ENCODE measurements at regions not wholly inside any gene's neighbourhood (a gene's known extent, or its start where the extent isn't known, plus 50 kb on each side); places are given as distances from the start of the nearest gene placed in this dataset.

DNA sequence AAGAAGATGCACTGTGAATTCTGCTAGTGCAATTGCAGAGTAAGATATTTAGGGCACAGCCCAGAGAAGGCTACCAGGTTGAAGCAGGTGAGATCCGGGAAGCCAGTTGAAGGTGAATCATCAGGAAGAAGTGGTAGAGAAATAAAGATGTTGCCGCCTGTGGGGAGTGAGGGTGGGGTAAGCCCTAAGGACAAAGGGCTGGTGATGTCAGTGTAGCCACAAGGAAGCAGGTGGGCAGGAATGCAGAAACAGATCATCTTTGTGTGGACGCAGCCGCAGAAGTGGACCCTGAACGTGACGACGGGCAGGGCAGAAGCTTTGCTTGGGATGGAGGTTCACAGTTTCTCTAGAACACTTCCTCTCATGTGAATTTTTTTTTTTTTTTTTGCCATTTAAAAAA, 164.2 kb downstream of the ACTL7B start:
- H3K4me1 Mint-ChIP-seq: no peaks in the 10 kb centered on the region
- no peak for DNase-seq
- no peak overlapping the region for H3K27ac Mint-ChIP-seq

DNA sequence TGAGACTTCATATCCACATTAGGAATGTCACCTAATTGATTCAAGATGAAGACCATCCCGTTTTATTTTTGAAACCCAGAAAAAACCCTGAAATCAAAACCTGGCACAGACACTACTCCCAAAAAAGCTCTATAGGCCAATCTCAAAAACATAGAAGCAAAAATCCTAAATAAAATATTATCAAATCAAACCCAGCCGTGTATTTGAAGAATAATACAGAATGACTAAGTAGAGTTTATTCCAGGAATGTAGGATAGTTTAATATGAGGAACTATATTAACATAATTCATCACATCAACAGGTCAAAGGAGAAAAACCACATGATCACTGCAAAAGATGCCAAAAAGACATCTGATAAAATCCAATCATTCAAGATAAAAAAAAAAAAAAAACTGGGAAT, 167.1 kb downstream of the ACTL7B start:
- Mint-ChIP-seq H3K27ac (no peak overlapping the region), H3K4me3 (no peak overlapping the region), H3K27me3 (peaks cover 5% of the 10 kb centered on the region), H3K9me3 (peaks cover 5% of the 10 kb centered on the region), H3K36me3 (ENCODE audit: low read depth) (no peaks in the 10 kb centered on the region), H3K4me1 (no peaks in the 10 kb centered on the region)
- TF ChIP-seq, protein P1, sequence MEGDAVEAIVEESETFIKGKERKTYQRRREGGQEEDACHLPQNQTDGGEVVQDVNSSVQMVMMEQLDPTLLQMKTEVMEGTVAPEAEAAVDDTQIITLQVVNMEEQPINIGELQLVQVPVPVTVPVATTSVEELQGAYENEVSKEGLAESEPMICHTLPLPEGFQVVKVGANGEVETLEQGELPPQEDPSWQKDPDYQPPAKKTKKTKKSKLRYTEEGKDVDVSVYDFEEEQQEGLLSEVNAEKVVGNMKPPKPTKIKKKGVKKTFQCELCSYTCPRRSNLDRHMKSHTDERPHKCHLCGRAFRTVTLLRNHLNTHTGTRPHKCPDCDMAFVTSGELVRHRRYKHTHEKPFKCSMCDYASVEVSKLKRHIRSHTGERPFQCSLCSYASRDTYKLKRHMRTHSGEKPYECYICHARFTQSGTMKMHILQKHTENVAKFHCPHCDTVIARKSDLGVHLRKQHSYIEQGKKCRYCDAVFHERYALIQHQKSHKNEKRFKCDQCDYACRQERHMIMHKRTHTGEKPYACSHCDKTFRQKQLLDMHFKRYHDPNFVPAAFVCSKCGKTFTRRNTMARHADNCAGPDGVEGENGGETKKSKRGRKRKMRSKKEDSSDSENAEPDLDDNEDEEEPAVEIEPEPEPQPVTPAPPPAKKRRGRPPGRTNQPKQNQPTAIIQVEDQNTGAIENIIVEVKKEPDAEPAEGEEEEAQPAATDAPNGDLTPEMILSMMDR (IDR thresholded peaks at IDR 0.05): no peak
- POLR2A ChIA-PET: no interaction called here
- intact Hi-C loops (cut with micrococcal nuclease): no loop called here
- ATAC-seq (ENCODE audit: low read depth): no peak
- no peak for DNase-seq
- CTCF ChIA-PET: no interaction called here

More for the DNA sequence above, 164.2 kb downstream of the ACTL7B start:
- H3K4me3 Mint-ChIP-seq: no peak overlapping the region
- TF ChIP-seq, protein P1 (IDR thresholded peaks at IDR 0.05): no peak
- H3K9me3 Mint-ChIP-seq: peaks cover 8% of the 10 kb centered on the region
- no peaks in the 10 kb centered on the region for H3K36me3 Mint-ChIP-seq (ENCODE audit: low read depth)
- H3K27me3 Mint-ChIP-seq: peaks cover 5% of the 10 kb centered on the region
- POLR2A ChIA-PET: no interaction called here
- intact Hi-C loops (cut with micrococcal nuclease): no loop called here
- CTCF ChIA-PET: no interaction called here
- ATAC-seq (ENCODE audit: low read depth): no peak

DNA sequence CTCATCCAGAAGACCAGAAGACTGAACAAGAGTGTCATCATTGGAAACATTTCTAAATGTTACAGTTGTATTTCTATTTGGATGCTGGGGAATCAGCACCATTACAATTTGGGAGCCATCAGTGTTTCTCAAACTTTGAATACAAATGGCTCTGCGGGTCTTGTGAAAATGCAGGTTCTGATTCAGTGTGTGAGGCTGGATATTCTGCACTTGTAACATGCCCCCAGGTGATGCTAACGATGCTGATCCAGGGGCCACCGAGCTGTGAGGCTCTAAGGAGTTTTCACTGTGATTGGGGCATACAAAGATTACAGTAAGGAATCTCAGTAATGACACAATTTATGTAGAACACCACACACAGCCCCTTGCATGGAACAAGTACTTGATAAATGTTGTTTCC, 167.7 kb downstream of the ACTL7B start:
- Mint-ChIP-seq H3K4me3 (no peak overlapping the region), H3K27ac (no peak overlapping the region), H3K9me3 (peaks cover 5% of the 10 kb centered on the region), H3K4me1 (no peaks in the 10 kb centered on the region), H3K36me3 (ENCODE audit: low read depth) (no peaks in the 10 kb centered on the region), H3K27me3 (peaks cover 5% of the 10 kb centered on the region)
- POLR2A ChIA-PET: no interaction called here
- DNase-seq: no peak
- CTCF ChIA-PET: no interaction called here
- TF ChIP-seq, protein P1 (IDR thresholded peaks at IDR 0.05): no peak
- ATAC-seq (ENCODE audit: low read depth): no peak
- intact Hi-C loops (cut with micrococcal nuclease): no loop called here

DNA sequence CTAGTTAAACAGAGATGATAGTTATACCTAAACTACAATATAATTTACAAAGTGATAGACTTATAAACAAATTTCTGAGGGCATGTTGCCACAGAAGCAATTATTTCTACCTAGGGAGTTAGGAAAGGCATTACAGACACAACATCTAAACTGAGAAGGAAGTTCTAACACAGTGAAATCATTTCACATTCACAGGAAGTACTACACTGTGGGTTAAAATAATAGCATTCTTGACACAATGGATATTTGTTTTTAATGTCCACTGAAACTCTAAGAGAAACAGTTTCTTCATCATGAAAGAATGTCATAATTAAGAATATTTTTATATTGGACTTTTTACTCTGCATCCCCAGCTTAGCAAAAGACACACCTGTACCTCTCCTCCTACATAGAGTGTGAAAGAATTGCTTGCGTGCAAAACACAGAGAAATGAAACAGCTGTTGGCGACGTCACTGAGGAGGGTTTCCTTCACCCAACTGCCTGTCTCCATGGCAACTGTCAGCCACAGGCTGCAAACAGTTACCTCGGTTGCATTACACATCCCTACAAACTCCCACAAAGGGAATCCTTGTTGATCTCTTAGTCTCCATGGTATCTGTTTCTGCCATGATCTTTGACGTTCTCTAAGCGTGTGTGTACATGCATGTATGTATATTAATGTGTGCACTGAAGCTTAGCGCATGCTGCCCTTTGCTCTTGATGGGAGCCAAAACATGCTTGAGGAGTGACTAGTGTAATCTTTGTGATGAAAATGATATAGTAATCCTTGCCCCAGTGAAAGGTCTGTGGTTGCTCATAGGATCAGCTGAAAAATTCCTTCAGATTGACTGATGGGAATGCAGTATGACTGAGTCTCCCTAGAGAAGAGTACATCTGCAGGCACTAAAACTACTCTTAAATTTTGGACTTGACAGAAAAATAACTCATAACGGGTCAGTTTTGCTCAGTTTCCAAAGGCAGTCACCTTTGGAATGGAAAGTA, 168.5 kb downstream of the ACTL7B start:
- ATAC-seq (ENCODE audit: low read depth) (no peak), DNase-seq (no peak)
- Mint-ChIP-seq H3K27me3 (peaks cover 5% of the 10 kb centered on the region), H3K9me3 (peaks cover 5% of the 10 kb centered on the region), H3K4me1 (no peaks in the 10 kb centered on the region), H3K4me3 (no peak overlapping the region), H3K36me3 (ENCODE audit: low read depth) (no peaks in the 10 kb centered on the region), H3K27ac (no peak overlapping the region)
- TF ChIP-seq, protein P1 (IDR thresholded peaks at IDR 0.05): no peak
- CTCF ChIA-PET: no interaction called here
- intact Hi-C loops (cut with micrococcal nuclease): no loop called here
- POLR2A ChIA-PET: no interaction called here

DNA sequence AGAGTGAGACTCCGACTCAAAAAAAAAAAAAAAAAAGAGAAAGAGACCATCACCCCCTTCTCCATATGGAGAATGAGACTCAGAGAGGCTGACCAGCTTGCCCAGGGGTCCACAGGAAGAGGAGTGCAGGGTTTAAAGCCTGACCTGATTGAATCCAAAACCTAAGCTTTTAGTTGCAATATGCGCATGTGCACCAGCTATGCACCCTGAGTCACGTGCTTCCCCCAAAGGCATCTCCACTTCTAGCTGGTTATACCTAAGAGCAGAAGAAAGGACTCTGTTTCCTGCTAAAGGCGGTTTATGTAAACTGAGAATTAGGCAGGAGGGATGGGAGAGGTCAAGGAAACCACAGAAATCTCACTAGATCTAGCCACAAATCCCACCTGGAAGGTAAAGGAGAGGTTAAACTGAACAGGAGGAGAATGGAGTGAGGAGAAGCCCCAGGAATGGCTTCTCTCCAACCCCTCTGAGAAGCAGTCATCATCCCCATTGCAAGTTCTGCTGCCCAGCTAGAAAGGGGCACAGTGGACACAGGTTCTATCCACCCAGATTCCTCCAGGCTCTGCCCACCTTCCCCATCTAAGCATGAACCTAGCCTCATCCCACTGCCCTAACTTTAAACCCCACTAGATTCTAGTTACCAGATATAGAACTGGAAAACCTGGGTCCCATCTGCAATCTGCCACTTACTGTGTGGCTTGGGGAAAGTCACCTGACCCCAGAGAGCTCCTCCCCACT, 171.3 kb downstream of the ACTL7B start:
- Mint-ChIP-seq H3K9me3 (peaks cover 5% of the 10 kb centered on the region), H3K27ac (no peak overlapping the region), H3K36me3 (ENCODE audit: low read depth) (no peaks in the 10 kb centered on the region), H3K4me1 (no peaks in the 10 kb centered on the region), H3K4me3 (no peak overlapping the region), H3K27me3 (peaks cover 5% of the 10 kb centered on the region)
- ATAC-seq (ENCODE audit: low read depth) (no peak), DNase-seq (no peak)
- TF ChIP-seq, protein P1 (IDR thresholded peaks at IDR 0.05): no peak
- ChIA-PET POLR2A (no interaction called here), CTCF (no interaction called here)
- intact Hi-C loops (cut with micrococcal nuclease): no loop called here
